HEK293T (cell line): ENCODE measurements at regions not wholly inside any gene's neighbourhood (a gene's known extent, or its start where the extent isn't known, plus 50 kb on each side); places are given as distances from the start of the nearest gene placed in this dataset.

Source experiments
- CTCF ChIA-PET: fragments of 350-600 bp; formaldehyde crosslinking; extraction: SDS; loops from one replicate; lab custom pipeline; 2021; ENCODE audit warnings: antibody characterized with exemption, inconsistent platforms; lab: Yijun Ruan, JAX
- POLR2A ChIA-PET: fragments of 350-600 bp; formaldehyde crosslinking; extraction: SDS; loops from one replicate; lab custom pipeline; 2020; ENCODE audit warnings: antibody characterized with exemption, inconsistent platforms; lab: Yijun Ruan, JAX
- DNase-seq: peaks from one replicate; pipeline ENCODE4 v3.0.0; 2012; ENCODE audit warnings: mixed read lengths; ENCODE audit errors: extremely low spot score
- ARNT ChIP-seq: fragments of 450-650 bp; IDR thresholded peaks from 2 replicates; pipeline ENCODE4 v1.6.1; 2017; ENCODE audit warnings: mild to moderate bottlenecking
- BHLHE40 ChIP-seq: fragments of 450-650 bp; IDR thresholded peaks from 2 replicates; pipeline ENCODE4 v1.6.1; 2016; ENCODE audit warnings: mild to moderate bottlenecking, moderate library complexity, borderline replicate concordance
- CTBP1 ChIP-seq: fragments of 450-650 bp; IDR thresholded peaks from 2 replicates; pipeline ENCODE4 v1.6.1; 2016; ENCODE audit warnings: borderline replicate concordance
- ELF4 ChIP-seq: fragments of 450-650 bp; IDR thresholded peaks from 2 replicates; pipeline ENCODE4 v1.6.1; 2017; ENCODE audit warnings: antibody characterized with exemption
- FOXA1 ChIP-seq: fragments of 450-650 bp; IDR thresholded peaks from 2 replicates; pipeline ENCODE4 v1.6.1; 2016; ENCODE audit warnings: mild to moderate bottlenecking
- FOXK2 ChIP-seq: fragments of 450-650 bp; IDR thresholded peaks from 2 replicates; pipeline ENCODE4 v1.6.1; 2016; ENCODE audit warnings: mild to moderate bottlenecking
- FOXM1 ChIP-seq: fragments of 450-650 bp; IDR thresholded peaks from 2 replicates; pipeline ENCODE4 v1.6.1; 2017; ENCODE audit warnings: mild to moderate bottlenecking, borderline replicate concordance
- HDGF ChIP-seq: fragments of 450-650 bp; IDR thresholded peaks from 2 replicates; pipeline ENCODE4 v1.6.1; 2017; ENCODE audit warnings: antibody characterized with exemption, borderline replicate concordance
- L3MBTL2 ChIP-seq: fragments of 450-650 bp; conservative IDR thresholded peaks from 2 replicates; pipeline ENCODE4 v1.6.1; 2016; ENCODE audit warnings: mild to moderate bottlenecking
- LEF1 ChIP-seq: fragments of 450-650 bp; IDR thresholded peaks from 2 replicates; pipeline ENCODE4 v1.6.1; 2017; ENCODE audit warnings: mild to moderate bottlenecking, borderline replicate concordance
- NFRKB ChIP-seq: fragments of 450-650 bp; IDR thresholded peaks from 2 replicates; pipeline ENCODE4 v1.6.1; 2016; ENCODE audit warnings: mild to moderate bottlenecking, moderate library complexity
- SP1 ChIP-seq: fragments of 450-650 bp; IDR thresholded peaks from 2 replicates; pipeline ENCODE4 v1.6.1; 2017
- SUZ12 ChIP-seq: fragments of 450-650 bp; IDR thresholded peaks from 2 replicates; pipeline ENCODE4 v1.6.1; 2016; ENCODE audit warnings: mild to moderate bottlenecking
- TARDBP ChIP-seq: fragments of 450-650 bp; IDR thresholded peaks from 2 replicates; pipeline ENCODE4 v1.6.1; 2016
- ZNF384 ChIP-seq: fragments of 450-650 bp; IDR thresholded peaks from 2 replicates; pipeline ENCODE4 v1.6.1; 2016
- TF ChIP-seq, protein P1 (sequence below): fragments of 450-650 bp; IDR thresholded peaks from 2 replicates; pipeline ENCODE4 v1.6.1; 2016

GRCh38 chr2:128644718-128645256 is 326.1 kb upstream of the HS6ST1 start:
- TF ChIP-seq FOXA1, result no peak
- no peak for TF ChIP-seq ELF4
- no peak for TF ChIP-seq L3MBTL2
- no peak for TF ChIP-seq SP1
- TF ChIP-seq FOXM1, result no peak
- no peak for TF ChIP-seq ZNF384
- TF ChIP-seq CTBP1, result no peak
- TF ChIP-seq, protein P1, sequence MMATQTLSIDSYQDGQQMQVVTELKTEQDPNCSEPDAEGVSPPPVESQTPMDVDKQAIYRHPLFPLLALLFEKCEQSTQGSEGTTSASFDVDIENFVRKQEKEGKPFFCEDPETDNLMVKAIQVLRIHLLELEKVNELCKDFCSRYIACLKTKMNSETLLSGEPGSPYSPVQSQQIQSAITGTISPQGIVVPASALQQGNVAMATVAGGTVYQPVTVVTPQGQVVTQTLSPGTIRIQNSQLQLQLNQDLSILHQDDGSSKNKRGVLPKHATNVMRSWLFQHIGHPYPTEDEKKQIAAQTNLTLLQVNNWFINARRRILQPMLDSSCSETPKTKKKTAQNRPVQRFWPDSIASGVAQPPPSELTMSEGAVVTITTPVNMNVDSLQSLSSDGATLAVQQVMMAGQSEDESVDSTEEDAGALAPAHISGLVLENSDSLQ, result no peak
- no peak for TF ChIP-seq HDGF
- TF ChIP-seq NFRKB, result no peak
- no peak for TF ChIP-seq ARNT
- no peak for TF ChIP-seq TARDBP
- TF ChIP-seq SUZ12, result no peak
- ChIA-PET POLR2A (no interaction called here), CTCF (no interaction called here)
- DNase-seq, result no peak

DNA sequence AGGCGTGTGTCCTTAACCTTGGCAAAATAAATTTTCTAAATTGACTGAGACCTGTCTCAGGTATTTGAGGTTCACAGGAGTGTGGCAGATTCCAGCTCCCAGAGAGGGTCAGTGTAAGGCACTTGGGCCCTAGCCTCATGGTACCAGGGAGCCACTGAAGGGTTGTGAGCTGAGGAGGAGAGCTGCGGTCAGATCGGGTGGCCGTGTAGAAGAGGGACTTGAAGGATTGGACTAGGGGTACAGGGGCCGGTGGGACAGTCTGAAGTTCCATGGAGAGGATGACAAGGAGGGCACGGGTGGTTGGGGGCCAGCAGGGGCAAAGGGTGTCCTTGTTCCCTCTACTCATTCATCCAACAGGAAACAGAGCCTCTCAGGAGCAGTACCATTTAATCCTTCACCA is 327.0 kb upstream of the HS6ST1 start:
- TF ChIP-seq CTBP1 (no peak), FOXM1 (no peak), ZNF384 (no peak), BHLHE40 (no peak), SP1 (no peak), FOXA1 (no peak), L3MBTL2 (no peak), LEF1 (no peak), NFRKB (no peak), HDGF (no peak), ELF4 (no peak), ARNT (no peak)
- DNase-seq, result no peak
- CTCF ChIA-PET, result no interaction called here
- POLR2A ChIA-PET, result no interaction called here

- ChIA-PET CTCF (no interaction called here), POLR2A (no interaction called here)
- no peak for DNase-seq
- TF ChIP-seq ELF4, result no peak
- no peak for TF ChIP-seq ARNT
- no peak for TF ChIP-seq TARDBP
- no peak for TF ChIP-seq NFRKB
These were observed 327.4 kb upstream of the HS6ST1 start for GRCh38 chr2:128646091-128646490.

DNA sequence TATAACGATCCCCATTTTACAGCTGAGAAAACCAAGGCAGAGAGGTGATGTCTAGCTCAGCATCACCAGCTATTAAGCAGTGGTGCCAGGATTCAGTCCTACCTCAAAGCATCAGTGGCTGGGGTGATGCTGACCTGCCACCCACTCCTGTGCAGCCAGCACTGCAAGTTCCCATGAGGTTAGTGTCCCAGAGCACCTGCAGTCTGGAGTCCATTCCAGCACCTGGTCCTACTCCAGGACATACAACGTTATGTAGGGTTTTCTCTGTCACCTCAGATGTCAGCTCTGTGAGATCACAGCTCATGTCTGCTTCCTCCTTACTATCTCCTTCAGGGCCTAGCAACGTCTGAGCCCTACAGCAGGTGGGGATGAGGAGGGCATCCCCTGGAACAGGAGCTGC is 328.0 kb upstream of the HS6ST1 start:
- DNase-seq, result no peak
- TF ChIP-seq LEF1 (no peak), FOXK2 (no peak), ELF4 (no peak), CTBP1 (no peak), ARNT (no peak), FOXA1 (no peak), TARDBP (no peak), ZNF384 (no peak), SUZ12 (no peak), HDGF (no peak), L3MBTL2 (no peak)
- TF ChIP-seq, protein P1, result no peak
- ChIA-PET CTCF (no interaction called here), POLR2A (no interaction called here)

DNA sequence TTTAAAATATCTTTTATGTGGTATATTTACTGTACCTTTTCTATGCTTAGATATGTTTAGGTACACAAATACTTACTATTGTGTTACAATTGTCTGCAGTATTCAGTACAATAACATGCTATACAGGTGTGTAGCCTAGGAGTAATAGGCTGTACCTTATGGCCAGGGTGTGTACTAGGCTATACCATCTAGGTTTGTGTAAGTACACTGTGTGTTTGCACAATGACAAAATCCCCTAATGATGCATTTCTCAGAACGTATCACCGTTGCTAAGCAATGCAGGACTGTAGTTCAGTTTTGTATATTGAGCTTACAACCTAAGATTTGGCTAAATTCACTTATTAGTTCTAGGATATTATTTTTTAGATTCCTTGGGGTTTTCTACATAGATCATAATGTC is 332.3 kb upstream of the HS6ST1 start:
- DNase-seq, result no peak
- TF ChIP-seq ARNT (no peak), BHLHE40 (no peak), SUZ12 (no peak), SP1 (no peak), FOXM1 (no peak), TARDBP (no peak), NFRKB (no peak), FOXA1 (no peak)
- TF ChIP-seq, protein P1, result no peak
- POLR2A ChIA-PET, result no interaction called here
- CTCF ChIA-PET, result no interaction called here

- TF ChIP-seq BHLHE40 (no peak), ELF4 (no peak), TARDBP (no peak), LEF1 (no peak), CTBP1 (no peak), L3MBTL2 (no peak), ARNT (no peak), NFRKB (no peak)
- TF ChIP-seq, protein P1, result no peak
- no peak for DNase-seq
- CTCF ChIA-PET, result no interaction called here
- POLR2A ChIA-PET, result no interaction called here
These were observed 335.7 kb upstream of the HS6ST1 start for GRCh38 chr2:128654408-128654807.
